HG02588 (cell line): ENCODE measurements at regions not wholly inside any gene's neighbourhood (a gene's known extent, or its start where the extent isn't known, plus 50 kb on each side); places are given as distances from the start of the nearest gene placed in this dataset.
"Not testable (repeated sequence)": the region's sequence is repeated elsewhere in the genome, so short reads cannot be mapped to it uniquely, and the experiment has no call there.

Experiments
- ATAC-seq: cut with Tn5 transposase; IDR thresholded peaks from one replicate; pipeline ENCODE4 v1.9.1; 2021; ENCODE audit warnings: mild to moderate bottlenecking, moderate library complexity; ENCODE audit not compliant: unreplicated experiment

- no peak for ATAC-seq
Measured at GRCh38 chr2:194725169-194725568, 931.9 kb upstream of the SLC39A10 start.

GRCh38 chr2:194723446-194723845 lies 933.6 kb upstream of the SLC39A10 start:
- no peak for ATAC-seq

GRCh38 chr2:194721227-194721626 lies 935.8 kb upstream of the SLC39A10 start:
- ATAC-seq, result no peak

GRCh38 chr2:194720462-194720861 lies 936.6 kb upstream of the SLC39A10 start:
- no peak for ATAC-seq

- no peak for ATAC-seq
Measured at GRCh38 chr2:194718881-194719280, 938.1 kb upstream of the SLC39A10 start.

- ATAC-seq, result no peak
Measured at GRCh38 chr2:194714541-194714940, 942.5 kb upstream of the SLC39A10 start.

GRCh38 chr2:194709840-194710239 lies 947.2 kb upstream of the SLC39A10 start:
- ATAC-seq, result no peak

- no peak for ATAC-seq
Measured at GRCh38 chr2:194706179-194706578, 950.8 kb upstream of the SLC39A10 start.

GRCh38 chr2:194705398-194705797 lies 951.6 kb upstream of the SLC39A10 start:
- ATAC-seq, result peak; percentile 62

- ATAC-seq, result no peak
Measured at GRCh38 chr2:194700726-194701125, 956.3 kb upstream of the SLC39A10 start.

GRCh38 chr2:194700116-194700515 lies 956.9 kb upstream of the SLC39A10 start:
- ATAC-seq, result no peak

GRCh38 chr2:194698012-194698411 lies 959.0 kb upstream of the SLC39A10 start:
- ATAC-seq, result no peak

GRCh38 chr2:194697439-194697838 lies 959.6 kb upstream of the SLC39A10 start:
- ATAC-seq, result no peak

- no peak for ATAC-seq
Measured at GRCh38 chr2:194696690-194697089, 960.3 kb upstream of the SLC39A10 start.

- ATAC-seq, result no peak
Measured at GRCh38 chr2:194686569-194686968, 970.5 kb upstream of the SLC39A10 start.

- no peak for ATAC-seq
Measured at GRCh38 chr2:194674043-194674442, 983.0 kb upstream of the SLC39A10 start.

GRCh38 chr2:194672994-194673393 lies 984.0 kb upstream of the SLC39A10 start:
- no peak for ATAC-seq

- ATAC-seq, result no peak
Measured at GRCh38 chr2:194661431-194661830, 995.6 kb upstream of the SLC39A10 start.

- not testable (repeated sequence) for ATAC-seq
Measured at GRCh38 chr2:194639057-194639456, 1018.0 kb upstream of the SLC39A10 start.

GRCh38 chr2:194621945-194622344 lies 1035.1 kb upstream of the SLC39A10 start:
- no peak for ATAC-seq

GRCh38 chr2:194619366-194619765 lies 1037.7 kb upstream of the SLC39A10 start:
- ATAC-seq, result no peak

- ATAC-seq, result no peak
Measured at GRCh38 chr2:194618432-194618831, 1038.6 kb upstream of the SLC39A10 start.

- peak; percentile 75 for ATAC-seq
Measured at GRCh38 chr2:194616334-194616733, 1040.7 kb upstream of the SLC39A10 start.

GRCh38 chr2:194610297-194610696 lies 1046.7 kb upstream of the SLC39A10 start:
- no peak for ATAC-seq
